ENCODE measurements at regions not wholly inside any gene's neighbourhood (a gene's known extent, or its start where the extent isn't known, plus 50 kb on each side); places are given as distances from the start of the nearest gene placed in this dataset.

DNA sequence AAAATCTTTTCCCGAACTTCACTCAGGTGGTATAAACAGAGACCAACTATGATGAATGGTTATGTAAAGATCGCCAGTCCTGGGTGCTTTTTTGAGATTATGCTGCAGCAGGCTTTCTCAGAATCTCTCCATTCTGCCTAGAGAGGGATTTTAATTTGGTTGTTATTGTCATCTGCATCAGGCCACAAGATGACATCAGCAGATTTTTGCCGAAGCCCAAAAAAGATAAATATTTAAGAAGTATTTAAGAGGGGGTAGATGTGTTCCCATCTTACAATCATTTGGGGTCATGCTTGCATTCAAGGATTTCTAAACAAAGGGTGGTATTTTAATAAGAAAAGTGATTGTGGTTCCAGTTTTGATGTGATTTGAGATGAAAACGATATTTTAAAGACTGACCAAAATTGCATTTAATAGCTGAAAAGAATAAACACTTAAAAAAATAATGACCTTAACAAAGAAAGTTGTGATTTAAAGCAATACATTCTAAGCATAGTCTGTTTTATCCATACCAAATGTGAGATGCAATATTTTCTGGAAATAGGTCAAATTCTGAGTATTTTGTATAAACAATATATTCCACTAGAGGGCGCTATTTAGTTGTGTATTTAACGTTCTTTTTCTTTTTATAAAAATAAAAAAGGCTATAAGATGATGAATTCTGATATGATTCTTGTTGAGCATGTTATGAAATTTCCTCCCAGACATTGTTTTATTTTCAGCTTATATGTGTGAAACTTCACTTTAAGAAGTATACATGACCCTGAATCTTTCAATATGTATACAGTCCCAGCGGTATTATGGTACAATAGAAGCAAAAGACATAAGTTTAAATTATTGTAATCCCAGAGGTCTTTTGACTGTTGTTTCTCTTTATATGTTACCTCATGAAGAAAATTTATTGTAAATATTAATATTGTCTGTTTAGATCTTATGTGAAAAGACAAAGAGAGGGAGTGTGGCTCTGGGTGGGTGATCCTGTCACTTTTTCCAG lies 51.0 kb upstream of the ZFP64 start:
- TF ChIP-seq, protein P1, sequence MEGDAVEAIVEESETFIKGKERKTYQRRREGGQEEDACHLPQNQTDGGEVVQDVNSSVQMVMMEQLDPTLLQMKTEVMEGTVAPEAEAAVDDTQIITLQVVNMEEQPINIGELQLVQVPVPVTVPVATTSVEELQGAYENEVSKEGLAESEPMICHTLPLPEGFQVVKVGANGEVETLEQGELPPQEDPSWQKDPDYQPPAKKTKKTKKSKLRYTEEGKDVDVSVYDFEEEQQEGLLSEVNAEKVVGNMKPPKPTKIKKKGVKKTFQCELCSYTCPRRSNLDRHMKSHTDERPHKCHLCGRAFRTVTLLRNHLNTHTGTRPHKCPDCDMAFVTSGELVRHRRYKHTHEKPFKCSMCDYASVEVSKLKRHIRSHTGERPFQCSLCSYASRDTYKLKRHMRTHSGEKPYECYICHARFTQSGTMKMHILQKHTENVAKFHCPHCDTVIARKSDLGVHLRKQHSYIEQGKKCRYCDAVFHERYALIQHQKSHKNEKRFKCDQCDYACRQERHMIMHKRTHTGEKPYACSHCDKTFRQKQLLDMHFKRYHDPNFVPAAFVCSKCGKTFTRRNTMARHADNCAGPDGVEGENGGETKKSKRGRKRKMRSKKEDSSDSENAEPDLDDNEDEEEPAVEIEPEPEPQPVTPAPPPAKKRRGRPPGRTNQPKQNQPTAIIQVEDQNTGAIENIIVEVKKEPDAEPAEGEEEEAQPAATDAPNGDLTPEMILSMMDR (IDR thresholded peaks at IDR 0.05; ENCODE audit: low read depth, low read length), result peak; percentile 16
- no peak overlapping the region for H3K4me3 ChIP-seq (replicated peaks in 1 of 2; ENCODE audit: low read depth in 2 of 2, low read length in 2 of 2)
- peak; percentile 36 to 37 for DNase-seq (ENCODE audit: low read depth in 2 of 2)
